ENCODE measurements at regions not wholly inside any gene's neighbourhood (a gene's known extent, or its start where the extent isn't known, plus 50 kb on each side); places are given as distances from the start of the nearest gene placed in this dataset.

- no peak for TF ChIP-seq GATA2 (IDR thresholded peaks at IDR 0.05; ENCODE audit: low read depth, low read length)
- TF ChIP-seq GATA3 (IDR thresholded peaks at IDR 0.05; ENCODE audit: low read depth, low read length), result no peak
Measured at GRCh38 chr14:61623927-61624326, 71.4 kb upstream of the HIF1A start.
